ENCODE measurements at regions not wholly inside any gene's neighbourhood (a gene's known extent, or its start where the extent isn't known, plus 50 kb on each side); places are given as distances from the start of the nearest gene placed in this dataset.
"Not testable (repeated sequence)": the region's sequence is repeated elsewhere in the genome, so short reads cannot be mapped to it uniquely, and the experiment has no call there.

- DNase-seq: no peak
- H3K4me3 ChIP-seq: no peak overlapping the region
- TF ChIP-seq CTCF (IDR thresholded peaks at IDR 0.05): no peak
- no peaks in the 10 kb centered on the region for H3K27me3 ChIP-seq (ENCODE audit: insufficient read depth in 3 of 3, low read length in 2 of 3)
- no peaks in the 10 kb centered on the region for H3K4me1 ChIP-seq
- intact Hi-C loops (cut with DNase I): no loop called here
- H3K9me3 ChIP-seq: no peaks in the 10 kb centered on the region
- no peak overlapping the region for H3K27ac ChIP-seq
- H3K36me3 ChIP-seq (ENCODE audit: insufficient read depth in 1 of 2, low read depth in 1 of 2): no peaks in the 10 kb centered on the region
- ATAC-seq: no peak
Observed at GRCh38 chr5:103755974-103756373, 193.4 kb upstream of the NUDT12 start.

GRCh38 chr5:103745353-103746065 is 182.9 kb upstream of the NUDT12 start:
- WGBS, 3 donors: 73 to 84% (median 79%) methylated on average over 2 of the region's 2 CpGs
- H3K36me3 ChIP-seq (ENCODE audit: insufficient read depth in 1 of 2, low read depth in 1 of 2): no peaks in the 10 kb centered on the region
- no peaks in the 10 kb centered on the region for H3K4me1 ChIP-seq
- no peaks in the 10 kb centered on the region for H3K27me3 ChIP-seq (ENCODE audit: insufficient read depth in 3 of 3, low read length in 2 of 3)
- H3K27ac ChIP-seq: no peak overlapping the region
- intact Hi-C loops (cut with DNase I): no loop called here
- no peaks in the 10 kb centered on the region for H3K9me3 ChIP-seq
- no peak overlapping the region for H3K4me3 ChIP-seq
- no peak for DNase-seq
- ATAC-seq: no peak
- no peak for TF ChIP-seq CTCF (IDR thresholded peaks at IDR 0.05)

GRCh38 chr5:103744159-103744558 is 181.6 kb upstream of the NUDT12 start:
- no peak for TF ChIP-seq CTCF (IDR thresholded peaks at IDR 0.05)
- ATAC-seq (peak in 1 of 4 donors; percentile 30), DNase-seq (no peak)
- Histone ChIP-seq H3K36me3 (ENCODE audit: insufficient read depth in 1 of 2, low read depth in 1 of 2) (no peaks in the 10 kb centered on the region), H3K4me3 (no peak overlapping the region), H3K9me3 (no peaks in the 10 kb centered on the region), H3K4me1 (no peaks in the 10 kb centered on the region), H3K27ac (no peak overlapping the region), H3K27me3 (ENCODE audit: insufficient read depth in 3 of 3, low read length in 2 of 3) (no peaks in the 10 kb centered on the region)
- intact Hi-C loops (cut with DNase I): no loop called here
- WGBS, 3 donors: 70 to 80% (median 76%) methylated on average over 4 of the region's 4 CpGs

- 59 to 69% (median 67%) methylated on average over 2 of the region's 2 CpGs for WGBS, 3 donors
- TF ChIP-seq CTCF (IDR thresholded peaks at IDR 0.05): no peak
- DNase-seq: no peak
Observed at GRCh38 chr5:103743421-103743820, 180.8 kb upstream of the NUDT12 start.

GRCh38 chr5:103741984-103742383 is 179.4 kb upstream of the NUDT12 start:
- TF ChIP-seq CTCF (IDR thresholded peaks at IDR 0.05): no peak
- no peak overlapping the region for H3K27ac ChIP-seq
- H3K9me3 ChIP-seq: no peaks in the 10 kb centered on the region
- H3K4me3 ChIP-seq: no peak overlapping the region
- intact Hi-C loops (cut with DNase I): no loop called here
- no peaks in the 10 kb centered on the region for H3K27me3 ChIP-seq (ENCODE audit: insufficient read depth in 3 of 3, low read length in 2 of 3)
- WGBS, 3 donors: 12 to 18% (median 12%) methylated on average over 1 of the region's 1 CpG
- no peaks in the 10 kb centered on the region for H3K36me3 ChIP-seq (ENCODE audit: insufficient read depth in 1 of 2, low read depth in 1 of 2)
- DNase-seq: no peak
- no peaks in the 10 kb centered on the region for H3K4me1 ChIP-seq
- ATAC-seq: no peak

More at GRCh38 chr5:103743421-103743820, 180.8 kb upstream of the NUDT12 start:
- H3K27ac ChIP-seq: no peak overlapping the region
- no peak overlapping the region for H3K4me3 ChIP-seq
- no peaks in the 10 kb centered on the region for H3K4me1 ChIP-seq
- intact Hi-C loops (cut with DNase I): no loop called here
- H3K36me3 ChIP-seq (ENCODE audit: insufficient read depth in 1 of 2, low read depth in 1 of 2): no peaks in the 10 kb centered on the region
- H3K9me3 ChIP-seq: no peaks in the 10 kb centered on the region
- ATAC-seq: no peak
- no peaks in the 10 kb centered on the region for H3K27me3 ChIP-seq (ENCODE audit: insufficient read depth in 3 of 3, low read length in 2 of 3)

- ATAC-seq; H3K36me3 ChIP-seq (ENCODE audit: insufficient read depth in 1 of 2, low read depth in 1 of 2); H3K4me1 ChIP-seq; H3K4me3 ChIP-seq; H3K9me3 ChIP-seq; intact Hi-C loops (cut with DNase I); DNase-seq; H3K27ac ChIP-seq; H3K27me3 ChIP-seq (ENCODE audit: insufficient read depth in 3 of 3, low read length in 2 of 3): not testable (repeated sequence)
- WGBS, 3 donors: 80 to 93% (median 89%) methylated on average over 8 of the region's 8 CpGs
Observed at GRCh38 chr5:103736343-103736742, 173.8 kb upstream of the NUDT12 start.
